Endodermal cell (in vitro differentiated cells): ENCODE measurements at regions not wholly inside any gene's neighbourhood (a gene's known extent, or its start where the extent isn't known, plus 50 kb on each side); places are given as distances from the start of the nearest gene placed in this dataset.

Source experiments
- DNase-seq: peaks from one replicate; pipeline ENCODE4 v3.0.0-alpha.2; 2017
- H3K27ac ChIP-seq: 2 replicates; pipeline ENCODE4 v1.5.1; 2013; ENCODE audit warnings: mild to moderate bottlenecking, low read depth, low read length, moderate library complexity
- H3K27me3 ChIP-seq: 2 replicates; pipeline ENCODE4 v1.6.1; 2013; ENCODE audit warnings: mild to moderate bottlenecking, low read length, moderate library complexity; ENCODE audit not compliant: insufficient read depth, control insufficient read depth, poor library complexity, severe bottlenecking
- H3K36me3 ChIP-seq: 2 replicates; pipeline ENCODE4 v1.7.0; 2013; ENCODE audit warnings: mild to moderate bottlenecking, low read length, moderate library complexity; ENCODE audit not compliant: control insufficient read depth, insufficient read depth
- H3K4me1 ChIP-seq: one replicate; pipeline ENCODE4 v1.7.0; 2013; ENCODE audit warnings: low read length; ENCODE audit not compliant: control insufficient read depth, insufficient read depth
- H3K4me3 ChIP-seq: 2 replicates; pipeline ENCODE4 v1.5.1; 2013; ENCODE audit warnings: mild to moderate bottlenecking, low read length, moderate library complexity
- H3K9ac ChIP-seq: 2 replicates; pipeline ENCODE4 v1.6.1; 2013; ENCODE audit warnings: mild to moderate bottlenecking, low read length, moderate library complexity; ENCODE audit not compliant: poor library complexity, severe bottlenecking; ENCODE audit errors: extremely low read depth
- H3K9me3 ChIP-seq: 2 replicates; pipeline ENCODE4 v1.6.1; 2013; ENCODE audit warnings: mild to moderate bottlenecking, low read length, moderate library complexity; ENCODE audit not compliant: control insufficient read depth
- H3K27ac Mint-ChIP-seq: 2 replicates; pipeline ENCODE4 v1.8.0; 2020; ENCODE audit warnings: mixed read lengths
- H3K27me3 Mint-ChIP-seq: 2 replicates; pipeline ENCODE4 v1.8.0; 2021; ENCODE audit warnings: mild to moderate bottlenecking, mixed read lengths; ENCODE audit not compliant: insufficient read depth
- H3K36me3 Mint-ChIP-seq: 2 replicates; pipeline ENCODE4 v1.8.0; 2020; ENCODE audit warnings: low read depth, mixed read lengths
- H3K4me1 Mint-ChIP-seq: 2 replicates; pipeline ENCODE4 v1.8.0; 2020; ENCODE audit warnings: mixed read lengths
- H3K4me3 Mint-ChIP-seq: 2 replicates; pipeline ENCODE4 v1.8.0; 2020; ENCODE audit warnings: mild to moderate bottlenecking, moderate library complexity, mixed read lengths
- H3K9me3 Mint-ChIP-seq: 2 replicates; pipeline ENCODE4 v1.8.0; 2020; ENCODE audit warnings: mild to moderate bottlenecking, mixed read lengths
- CTCF ChIP-seq: fragments of 200-600 bp; sonication (generic); conservative IDR thresholded peaks from 2 replicates; pipeline ENCODE4 v1.5.0; 2021; ENCODE audit warnings: antibody characterized with exemption, mild to moderate bottlenecking
- WGBS, 2 experiments: methylation state at CpG; one replicate each; pipeline versions ENCODE4 v1.1.5 to v1.1.7; 2013; ENCODE audit warnings: missing lambda C conversion rate in 2 of 2, mixed read lengths in 1 of 2; ENCODE audit not compliant: insufficient coverage in 1 of 2, insufficient read length in 1 of 2; 5-methylcytosine and 5-hydroxymethylcytosine counted together

GRCh38 chr5:98573834-98574320 lies 199.6 kb upstream of the RGMB start:
- H3K36me3 ChIP-seq, result peaks cover 41% of the 10 kb centered on the region
- Mint-ChIP-seq H3K27me3 (no peaks in the 10 kb centered on the region), H3K4me1 (peaks cover 5% of the 10 kb centered on the region), H3K27ac (no peak overlapping the region), H3K9me3 (peaks cover 3% of the 10 kb centered on the region), H3K4me3 (no peak overlapping the region), H3K36me3 (peaks cover 43% of the 10 kb centered on the region)
- peaks cover 8% of the 10 kb centered on the region for H3K9me3 ChIP-seq
- peaks cover 7% of the 10 kb centered on the region for H3K4me1 ChIP-seq
- H3K27me3 ChIP-seq, result no peaks in the 10 kb centered on the region
- no peak overlapping the region for H3K9ac ChIP-seq
- 96 to 100% methylated on average over 3 to 4 of the region's 4 CpGs for WGBS, 2 experiments
- H3K4me3 ChIP-seq, result no peak overlapping the region
- H3K27ac ChIP-seq, result no peak overlapping the region
- DNase-seq, result no peak
- TF ChIP-seq CTCF, result no peak

- WGBS, 2 experiments, result 90 to 97% methylated on average over 10 to 20 of the region's 20 CpGs
- Mint-ChIP-seq H3K36me3 (peaks cover 37% of the 10 kb centered on the region), H3K27me3 (no peaks in the 10 kb centered on the region), H3K27ac (no peak overlapping the region), H3K4me3 (no peak overlapping the region), H3K4me1 (no peaks in the 10 kb centered on the region), H3K9me3 (peaks cover 3% of the 10 kb centered on the region)
- TF ChIP-seq CTCF, result no peak
- no peak for DNase-seq
- Histone ChIP-seq H3K27me3 (no peaks in the 10 kb centered on the region), H3K9ac (no peak overlapping the region), H3K36me3 (peaks cover 41% of the 10 kb centered on the region), H3K4me1 (peaks cover 3% of the 10 kb centered on the region), H3K9me3 (peaks cover 8% of the 10 kb centered on the region), H3K27ac (no peak overlapping the region), H3K4me3 (no peak overlapping the region)
Observed at GRCh38 chr5:98576275-98576674, 197.2 kb upstream of the RGMB start.

GRCh38 chr5:98578438-98578837 lies 195.0 kb upstream of the RGMB start:
- no peak overlapping the region for H3K27ac Mint-ChIP-seq
- DNase-seq, result no peak
- H3K27ac ChIP-seq, result no peak overlapping the region
- no peak overlapping the region for H3K9ac ChIP-seq
- no CpG with 5 or more reads among the region's 1 CpG for WGBS, 2 experiments
- no peaks in the 10 kb centered on the region for H3K9me3 Mint-ChIP-seq
- H3K4me1 ChIP-seq, result no peaks in the 10 kb centered on the region
- no peak for TF ChIP-seq CTCF
- no peaks in the 10 kb centered on the region for H3K27me3 Mint-ChIP-seq
- no peaks in the 10 kb centered on the region for H3K27me3 ChIP-seq
- no peak overlapping the region for H3K4me3 Mint-ChIP-seq
- H3K4me1 Mint-ChIP-seq, result no peaks in the 10 kb centered on the region
- no peak overlapping the region for H3K4me3 ChIP-seq
- H3K36me3 ChIP-seq, result peaks cover 38% of the 10 kb centered on the region
- H3K36me3 Mint-ChIP-seq, result peaks cover 28% of the 10 kb centered on the region
- H3K9me3 ChIP-seq, result no peaks in the 10 kb centered on the region
